ENCODE measurements at regions not wholly inside any gene's neighbourhood (a gene's known extent, or its start where the extent isn't known, plus 50 kb on each side); places are given as distances from the start of the nearest gene placed in this dataset.
"Not testable (repeated sequence)": the region's sequence is repeated elsewhere in the genome, so short reads cannot be mapped to it uniquely, and the experiment has no call there.

DNA sequence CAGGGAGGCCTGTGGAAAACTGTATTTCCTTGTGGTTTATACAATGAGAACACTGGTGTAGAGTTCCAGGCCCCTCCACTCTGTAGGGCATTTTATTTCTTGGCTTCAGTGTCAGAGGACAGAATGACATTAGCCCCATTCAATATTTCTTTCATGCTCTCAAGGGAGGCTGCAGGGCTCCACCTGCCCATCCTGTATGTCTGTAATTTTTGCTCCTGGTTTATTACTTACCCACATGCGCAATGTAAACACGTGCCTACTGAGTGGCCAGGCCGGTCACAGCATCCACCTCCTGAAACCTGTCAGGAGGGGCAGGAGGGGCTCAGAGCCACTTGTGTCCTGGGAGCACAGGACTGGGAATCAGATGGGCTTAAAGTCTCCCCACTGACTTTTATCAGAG is 82.4 kb downstream of the GADD45G start:
- no peak overlapping the region for H3K4me3 ChIP-seq (ENCODE audit: low read length)
- no peak for DNase-seq (ENCODE audit: low read depth, low spot score)

DNA sequence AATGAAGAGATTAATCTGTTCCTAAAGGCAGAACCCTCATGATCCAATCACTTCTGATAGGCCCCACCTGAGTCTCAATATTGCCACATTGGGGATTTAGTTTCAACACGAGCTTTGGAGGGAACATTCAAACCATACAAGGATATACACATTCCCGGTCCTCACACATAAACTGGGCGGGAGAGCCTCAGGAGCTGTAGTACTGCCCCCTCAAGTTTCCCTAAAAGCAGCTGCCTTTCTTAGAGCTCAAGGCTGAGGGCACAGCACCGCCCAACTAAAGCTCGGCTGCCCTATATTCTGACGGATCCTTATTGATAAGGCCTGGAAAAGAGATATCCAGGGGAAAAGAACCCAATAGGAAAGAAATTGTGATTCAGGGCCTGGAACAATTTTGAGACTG is 83.0 kb downstream of the GADD45G start:
- H3K4me3 ChIP-seq (ENCODE audit: low read length): no peak overlapping the region
- DNase-seq (ENCODE audit: low read depth, low spot score): no peak

DNA sequence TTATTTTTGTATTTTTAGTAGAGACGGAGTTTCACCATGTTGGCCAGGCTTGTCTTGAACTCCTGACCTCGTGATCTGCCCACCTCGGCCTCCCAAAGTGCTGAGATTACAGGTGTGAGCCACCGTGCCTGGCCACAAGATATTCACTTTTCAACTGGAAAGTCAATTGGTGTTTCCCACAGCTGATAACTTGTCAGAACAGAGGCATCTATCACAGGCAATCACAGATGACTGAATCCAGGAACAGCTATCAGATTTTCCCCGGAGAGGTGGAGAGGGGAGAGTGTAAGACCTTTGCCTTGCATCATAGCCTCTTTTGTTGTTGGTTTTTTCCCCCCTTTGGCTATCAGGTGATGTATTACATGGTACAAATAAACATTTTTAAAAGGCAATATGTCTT is 84.5 kb downstream of the GADD45G start:
- H3K4me3 ChIP-seq (ENCODE audit: low read length); DNase-seq (ENCODE audit: low read depth, low spot score): not testable (repeated sequence)

DNA sequence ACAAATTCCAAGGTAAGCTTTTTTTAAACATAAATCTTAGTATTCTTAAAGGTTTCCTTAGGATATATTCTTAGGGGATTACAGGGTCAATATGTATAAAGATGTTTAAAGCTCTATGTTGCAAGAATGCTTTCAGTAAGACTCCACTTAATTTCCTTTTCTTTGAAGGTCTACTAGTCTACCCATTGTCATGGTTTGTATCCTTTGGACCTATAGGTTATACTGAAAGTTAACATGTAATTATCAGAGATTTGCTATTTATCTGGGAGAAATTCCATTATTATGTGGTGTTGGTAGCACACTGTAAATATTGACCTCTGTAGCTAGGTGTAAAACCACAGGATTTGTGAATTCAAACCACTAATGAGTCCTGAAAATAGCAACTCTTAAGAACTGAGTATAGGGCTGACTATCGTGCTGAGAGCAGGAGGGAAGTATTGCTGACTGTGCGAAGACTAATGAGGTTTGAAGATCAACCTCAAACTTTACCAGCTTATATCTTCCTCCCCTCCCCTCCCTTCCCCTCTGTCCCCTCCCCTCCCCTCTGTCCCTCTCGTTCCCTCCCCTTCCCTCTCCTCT is 85.6 kb downstream of the GADD45G start:
- no peak for DNase-seq (ENCODE audit: low read depth, low spot score)
- H3K4me3 ChIP-seq (ENCODE audit: low read length): no peak overlapping the region

DNA sequence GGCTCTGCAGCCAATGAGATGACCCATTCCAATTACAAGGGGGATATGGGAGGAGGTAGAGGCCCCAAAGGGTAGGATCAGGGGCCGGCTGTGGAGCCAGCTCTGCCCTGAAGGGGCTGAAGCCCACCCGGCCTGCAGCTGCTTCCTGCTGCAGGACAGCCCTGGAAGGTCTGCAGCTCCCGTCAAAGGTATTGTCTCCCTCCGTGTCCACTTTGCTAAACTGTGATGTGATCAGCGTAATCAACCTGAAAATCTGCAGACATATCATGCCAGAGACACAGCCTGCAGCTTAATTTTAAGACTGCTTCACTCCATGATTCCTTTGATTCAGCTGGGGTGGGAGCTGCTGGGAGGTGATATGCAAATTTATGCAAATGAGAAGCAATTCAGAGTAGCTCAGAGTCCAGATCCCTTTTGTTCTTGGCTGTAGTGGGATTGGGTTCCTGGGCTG is 90.7 kb downstream of the GADD45G start:
- DNase-seq (ENCODE audit: low read depth, low spot score): no peak
- no peak overlapping the region for H3K4me3 ChIP-seq (ENCODE audit: low read length)

DNA sequence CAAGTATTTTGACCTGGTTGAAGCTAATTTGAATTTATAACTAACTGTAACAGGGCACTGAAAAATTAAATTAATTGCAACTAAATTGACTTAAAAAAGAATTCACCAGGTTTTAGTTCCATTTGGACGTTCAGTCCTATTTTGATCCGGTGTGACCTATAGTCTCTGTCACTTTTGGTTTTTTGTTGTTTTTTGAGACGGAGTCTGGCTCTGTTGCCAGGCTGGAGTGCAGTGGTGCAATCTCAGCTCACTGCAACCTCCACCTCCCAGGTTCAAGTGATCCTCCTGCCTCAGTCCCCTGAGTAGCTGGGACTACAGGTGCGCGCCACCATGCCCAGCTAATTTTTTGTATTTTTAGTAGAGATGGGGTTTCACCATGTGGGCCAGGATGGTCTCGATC is 91.2 kb downstream of the GADD45G start:
- DNase-seq (ENCODE audit: low read depth, low spot score); H3K4me3 ChIP-seq (ENCODE audit: low read length): not testable (repeated sequence)

DNA sequence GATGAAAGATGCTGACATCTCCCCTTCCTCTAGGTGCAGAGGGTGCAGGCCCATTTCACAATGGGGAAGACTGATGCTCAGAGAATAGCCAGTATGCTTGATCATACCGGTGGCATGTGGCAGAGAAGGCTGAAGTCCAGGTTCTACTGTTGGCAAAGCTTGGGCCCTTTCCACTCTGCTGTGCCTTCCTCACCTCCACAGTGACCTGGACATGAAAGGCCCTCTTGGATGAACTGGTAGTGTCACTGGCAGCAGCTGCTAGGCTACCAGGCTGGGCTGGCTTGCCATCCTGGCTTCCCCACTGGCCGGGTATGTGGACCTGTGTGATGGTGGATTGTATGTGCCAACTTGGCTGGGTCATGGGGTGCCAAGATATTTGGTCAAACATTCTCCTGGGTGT is 92.0 kb downstream of the GADD45G start:
- no peak overlapping the region for H3K4me3 ChIP-seq (ENCODE audit: low read length)
- DNase-seq (ENCODE audit: low read depth, low spot score): no peak

DNA sequence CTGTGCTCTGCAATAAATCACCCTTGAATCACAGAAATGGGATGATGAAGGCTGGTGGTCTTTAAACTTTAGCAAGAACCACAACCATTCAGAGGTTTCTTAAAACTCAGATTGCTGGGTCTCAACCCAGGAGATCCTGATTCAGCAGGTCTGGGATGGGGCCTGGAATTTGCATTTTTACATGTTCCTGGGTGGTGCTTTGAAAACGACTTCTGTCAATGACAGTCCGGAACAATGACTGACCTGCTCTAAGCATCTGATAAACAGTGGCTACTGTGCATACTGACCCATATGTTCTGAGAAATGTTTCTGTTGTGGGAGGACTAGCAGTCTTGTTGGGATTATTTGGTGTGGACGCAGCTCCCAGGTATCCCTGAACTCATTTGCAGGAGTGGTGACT is 92.7 kb downstream of the GADD45G start:
- no peak for DNase-seq (ENCODE audit: low read depth, low spot score)
- no peak overlapping the region for H3K4me3 ChIP-seq (ENCODE audit: low read length)

DNA sequence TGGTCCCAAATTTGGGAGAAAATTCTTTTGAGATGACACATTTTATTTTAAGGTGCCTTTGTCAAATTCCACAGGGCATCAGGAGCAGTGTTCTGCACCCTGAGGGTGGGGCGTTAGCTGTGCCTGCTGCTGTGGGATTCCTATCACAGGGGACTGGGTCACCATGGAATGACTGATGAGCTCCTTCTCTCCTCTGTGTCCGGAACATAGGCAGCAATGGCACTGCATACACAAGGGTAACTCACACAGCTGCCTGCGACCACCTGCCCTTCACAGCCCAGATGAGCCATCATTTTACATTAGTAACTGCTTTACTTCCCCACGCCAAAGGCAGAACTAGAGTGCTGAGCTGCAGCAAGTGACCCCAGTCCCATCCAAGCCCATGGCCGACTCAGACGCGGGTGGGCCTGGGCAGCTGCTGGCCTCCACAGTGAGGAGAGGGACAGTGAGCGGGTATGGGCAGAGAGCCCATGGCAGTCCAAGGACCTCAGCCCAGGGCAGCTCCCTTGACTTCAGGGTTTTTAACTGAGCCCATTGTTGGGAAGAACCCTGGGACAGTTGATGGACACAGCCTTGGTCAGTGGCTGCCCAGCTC is 93.7 kb downstream of the GADD45G start:
- DNase-seq (ENCODE audit: low read depth, low spot score): no peak
- no peak overlapping the region for H3K4me3 ChIP-seq (ENCODE audit: low read length)

DNA sequence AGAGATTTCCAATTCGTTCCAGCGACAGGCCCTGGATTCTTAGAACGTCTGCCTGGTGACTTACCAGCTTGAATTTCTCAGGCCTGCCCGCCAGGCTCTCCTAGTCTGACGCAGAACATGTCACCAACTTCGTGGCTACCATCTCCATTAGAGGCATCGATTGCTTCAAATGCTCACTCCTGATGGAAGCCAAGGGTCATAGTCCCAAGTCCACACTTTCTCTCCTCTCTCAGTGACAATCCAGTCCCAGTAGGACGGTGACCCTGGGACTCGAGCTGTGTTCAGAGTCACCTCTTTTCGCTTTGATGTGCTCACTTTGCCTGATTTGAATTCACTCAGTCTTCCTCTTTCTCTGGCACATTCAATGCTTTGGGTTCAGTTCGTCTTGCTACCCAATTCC is 94.8 kb downstream of the GADD45G start:
- DNase-seq (ENCODE audit: low read depth, low spot score): no peak
- H3K4me3 ChIP-seq (ENCODE audit: low read length): no peak overlapping the region

DNA sequence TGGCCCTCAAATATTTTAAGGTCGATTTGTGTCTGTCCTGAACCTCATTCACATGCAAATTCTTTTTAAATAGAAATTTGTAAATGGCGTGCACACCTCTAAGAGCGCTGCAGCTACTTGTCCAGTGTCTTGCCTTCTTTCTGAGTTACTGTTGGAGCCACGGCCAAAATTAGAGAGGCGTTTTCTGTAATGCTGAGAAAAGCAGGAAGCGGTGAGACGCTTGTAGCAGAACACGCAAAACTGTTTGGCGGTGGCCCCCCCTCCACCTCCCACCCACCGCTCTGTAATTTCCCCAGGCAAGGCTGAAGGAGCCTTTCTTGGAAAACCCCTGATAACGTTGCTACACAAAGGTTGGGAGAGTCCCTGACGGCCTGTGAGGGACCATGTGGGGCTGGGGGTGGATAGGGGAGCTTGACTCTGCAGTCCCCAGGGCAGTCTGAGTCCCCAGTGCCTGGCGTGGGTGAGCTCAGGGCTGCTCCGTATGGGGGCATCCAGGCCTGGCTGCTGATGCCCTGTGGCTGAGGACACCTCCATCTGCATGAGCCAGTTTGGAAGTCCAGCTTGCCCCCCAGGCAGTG is 96.5 kb downstream of the GADD45G start:
- no peak overlapping the region for H3K4me3 ChIP-seq (ENCODE audit: low read length)
- no peak for DNase-seq (ENCODE audit: low read depth, low spot score)

DNA sequence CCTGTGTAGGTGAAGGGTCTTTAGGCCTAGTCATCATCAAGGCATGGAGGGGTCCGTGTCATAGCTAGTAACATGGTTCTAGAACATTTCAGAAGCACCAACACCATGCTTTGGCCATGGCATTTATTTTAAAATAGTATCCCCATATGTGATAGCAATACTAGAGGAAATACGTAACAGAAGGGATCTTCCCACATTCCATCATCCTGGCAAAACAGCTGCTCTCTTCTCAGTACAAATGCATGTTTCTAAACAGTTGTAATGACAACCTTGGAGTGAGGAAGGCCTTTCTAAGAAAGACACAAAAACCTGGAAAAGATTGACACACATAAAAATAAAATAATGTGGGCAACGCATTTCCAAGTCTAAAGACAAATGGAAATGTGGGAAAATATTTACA is 97.6 kb downstream of the GADD45G start:
- DNase-seq (ENCODE audit: low read depth, low spot score): no peak
- no peak overlapping the region for H3K4me3 ChIP-seq (ENCODE audit: low read length)

DNA sequence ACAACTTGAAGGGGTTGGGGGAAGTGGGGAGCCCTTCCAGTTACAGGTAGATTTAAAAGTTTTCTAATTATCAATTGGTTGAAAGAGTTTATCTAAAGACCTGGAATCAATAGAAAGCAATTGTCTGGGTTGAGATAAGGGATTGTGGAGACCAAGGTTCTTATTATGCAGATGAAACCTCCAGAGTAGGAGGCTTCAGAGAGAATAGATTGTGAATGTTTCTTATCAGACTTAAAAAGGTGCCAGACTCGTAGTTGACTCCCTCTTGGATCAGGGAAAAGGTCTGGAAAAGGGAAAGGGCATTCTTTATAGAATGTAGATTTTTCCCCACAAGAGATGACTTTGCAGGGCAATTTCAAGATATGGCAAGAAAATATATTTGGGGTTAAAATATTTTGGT is 100.8 kb downstream of the GADD45G start:
- DNase-seq (ENCODE audit: low read depth, low spot score): no peak

DNA sequence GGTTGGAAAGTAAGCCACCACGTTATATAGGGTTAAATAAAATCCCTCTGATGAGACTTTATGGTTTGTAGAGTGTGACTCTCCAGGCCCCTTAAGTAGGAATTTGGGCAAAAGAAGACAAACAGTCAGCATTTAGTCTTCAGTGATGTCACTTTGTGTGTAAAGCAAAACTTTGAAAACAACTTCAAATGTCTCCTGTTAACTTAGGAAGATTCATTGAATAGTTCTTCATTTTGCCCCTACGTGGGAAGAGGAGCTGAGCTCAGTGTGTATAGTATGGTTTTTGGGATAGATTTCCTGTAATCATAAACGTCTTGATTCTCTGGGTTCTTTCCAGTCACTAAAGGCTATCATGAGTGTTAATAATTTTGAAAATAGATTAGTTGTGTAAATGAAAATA is 101.3 kb downstream of the GADD45G start:
- no peak for DNase-seq (ENCODE audit: low read depth, low spot score)
- H3K4me3 ChIP-seq (ENCODE audit: low read length): no peak overlapping the region

More for the DNA sequence above, 100.8 kb downstream of the GADD45G start:
- H3K4me3 ChIP-seq (ENCODE audit: low read length): no peak overlapping the region

DNA sequence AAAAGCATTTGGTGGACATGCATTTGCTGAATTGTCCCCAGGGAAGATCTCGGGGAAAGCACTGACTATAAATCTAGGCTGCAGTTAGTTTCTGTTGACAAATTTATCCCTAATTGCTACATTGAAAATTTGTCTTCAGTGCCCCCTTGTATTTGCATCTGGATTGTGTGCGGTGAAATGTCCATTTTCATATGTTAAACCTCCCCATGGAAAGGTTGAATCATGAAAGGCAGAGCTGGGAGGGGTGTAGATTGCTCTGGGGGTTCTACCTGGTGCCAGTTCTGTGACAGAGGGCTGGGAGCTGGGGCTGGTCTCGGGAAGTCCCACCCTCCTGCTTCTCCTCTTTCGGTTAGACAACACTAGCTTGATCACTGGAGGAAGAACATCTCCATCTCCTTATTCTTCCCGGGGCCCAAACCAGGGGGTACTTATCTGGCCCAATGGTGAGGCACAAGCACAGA is 101.9 kb downstream of the GADD45G start:
- DNase-seq (ENCODE audit: low read depth, low spot score): no peak
- H3K4me3 ChIP-seq (ENCODE audit: low read length): no peak overlapping the region

DNA sequence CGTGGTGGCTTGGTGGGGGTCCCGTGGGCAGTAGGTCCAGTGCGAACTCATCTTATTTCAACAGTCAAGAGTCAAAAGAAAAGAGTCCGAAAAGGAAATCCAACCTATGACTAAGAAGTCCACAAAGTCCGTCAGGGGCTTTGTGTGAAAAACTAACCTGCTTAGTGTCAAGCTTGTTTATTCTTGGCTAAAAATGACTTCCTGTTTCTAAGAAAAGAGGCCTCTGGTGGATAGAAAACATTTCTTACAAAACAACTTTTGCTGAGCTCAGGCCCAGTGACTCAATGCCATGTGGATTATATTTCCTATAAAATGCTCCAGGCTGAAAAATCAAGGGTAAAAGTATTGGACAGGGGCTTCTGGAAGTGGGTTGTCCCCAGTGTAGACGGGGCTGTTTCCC is 105.9 kb downstream of the GADD45G start:
- DNase-seq (ENCODE audit: low read depth, low spot score): no peak
- H3K4me3 ChIP-seq (ENCODE audit: low read length): no peak overlapping the region

DNA sequence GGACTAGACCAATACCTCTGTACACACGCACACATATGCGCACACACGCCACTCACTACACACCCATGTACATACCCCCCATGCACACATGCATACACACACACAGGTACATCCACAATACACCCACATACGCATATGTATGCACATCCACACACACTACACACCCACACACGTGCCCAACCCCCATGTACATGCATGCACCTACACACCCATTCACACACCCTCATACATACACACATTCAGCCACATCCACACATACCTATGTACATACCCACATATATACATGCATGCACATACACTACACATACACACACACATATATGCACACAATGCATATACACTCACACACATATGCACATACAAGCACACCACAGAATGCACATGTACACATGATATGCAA is 107.1 kb downstream of the GADD45G start:
- DNase-seq (ENCODE audit: low read depth, low spot score): no peak
- no peak overlapping the region for H3K4me3 ChIP-seq (ENCODE audit: low read length)

DNA sequence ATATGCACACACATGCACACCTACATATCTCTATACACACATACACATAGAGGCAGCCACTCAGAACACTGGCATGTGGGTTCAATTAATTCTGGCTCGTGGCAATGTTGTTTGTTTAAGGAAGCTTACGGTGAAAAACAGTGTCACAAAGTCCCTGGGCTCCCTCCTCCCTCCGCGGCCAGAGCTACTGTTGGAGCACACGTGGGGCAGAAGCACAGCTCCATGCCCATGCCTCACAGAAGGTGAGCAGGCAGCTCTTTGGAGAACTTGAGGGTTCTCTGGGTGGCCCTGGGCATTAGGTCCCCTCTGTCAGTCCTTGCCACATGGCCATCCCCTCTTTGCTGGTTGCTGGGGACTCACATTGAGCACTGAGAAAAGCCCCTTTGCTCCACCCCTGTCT is 107.5 kb downstream of the GADD45G start:
- no peak for DNase-seq (ENCODE audit: low read depth, low spot score)
- H3K4me3 ChIP-seq (ENCODE audit: low read length): no peak overlapping the region

DNA sequence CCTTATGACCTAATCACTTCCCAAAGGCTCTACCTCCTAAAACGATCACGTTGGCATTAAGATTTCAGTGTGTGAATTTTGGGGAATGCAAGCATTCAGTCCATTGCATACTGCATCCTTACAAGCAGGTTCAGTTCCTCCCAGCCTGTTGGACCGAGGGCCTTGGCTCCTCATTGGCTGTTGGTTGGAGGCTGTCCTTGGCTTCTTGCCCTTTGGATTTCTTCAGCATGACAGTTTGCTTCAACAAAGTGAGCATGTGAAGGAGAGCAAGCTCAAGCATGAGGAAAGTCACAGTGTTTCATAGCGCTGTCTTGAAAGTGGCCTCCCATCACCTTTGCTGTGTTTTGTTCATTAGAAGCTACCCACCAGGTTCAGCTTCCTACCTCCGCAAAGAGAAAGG is 109.5 kb downstream of the GADD45G start:
- DNase-seq (ENCODE audit: low read depth, low spot score): no peak
- H3K4me3 ChIP-seq (ENCODE audit: low read length): no peak overlapping the region

DNA sequence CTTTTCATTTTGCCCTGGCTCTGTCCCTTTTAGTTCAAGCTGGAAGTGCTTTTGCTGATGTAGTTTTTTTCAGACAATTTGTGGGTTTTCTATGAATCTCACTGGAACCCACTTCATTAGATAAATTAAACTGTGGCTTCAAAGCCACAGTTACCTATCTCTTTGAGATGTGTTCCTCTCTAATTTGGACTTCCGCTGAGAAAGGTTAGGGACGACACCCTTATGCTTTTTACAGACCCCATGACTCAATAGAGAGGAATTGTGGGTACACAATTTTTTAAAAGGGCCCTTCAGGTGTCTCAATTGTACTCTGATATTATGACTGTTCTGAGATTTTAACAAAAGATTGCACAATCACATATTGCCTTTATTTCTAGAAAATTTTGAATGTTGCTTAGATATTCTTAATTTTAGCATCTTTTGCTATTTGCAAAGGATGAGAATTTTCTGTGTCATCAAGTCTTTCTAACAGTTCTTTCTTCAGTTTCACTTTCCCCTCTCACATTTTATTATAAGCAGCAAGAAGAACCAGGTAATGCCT is 110.6 kb downstream of the GADD45G start:
- H3K4me3 ChIP-seq (ENCODE audit: low read length): no peak overlapping the region
- no peak for DNase-seq (ENCODE audit: low read depth, low spot score)

DNA sequence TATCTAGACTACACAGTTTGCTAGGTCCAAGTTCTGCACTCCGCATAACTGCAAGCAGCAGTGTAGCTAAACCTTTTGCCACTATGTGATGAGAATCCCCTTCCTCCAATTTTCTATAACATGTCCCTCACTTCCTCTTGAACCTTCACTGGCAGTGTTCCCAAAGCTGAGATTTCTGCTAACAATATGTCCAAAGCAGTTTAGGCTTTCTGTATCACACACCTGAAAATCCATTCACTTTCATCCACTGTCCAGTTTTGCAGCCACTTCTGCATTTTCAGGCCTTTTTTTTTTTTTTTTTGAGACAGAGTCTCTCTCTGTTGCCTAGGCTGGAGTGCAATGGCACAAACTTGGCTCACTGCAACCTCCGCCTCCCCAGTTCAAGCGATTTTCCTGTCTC is 111.1 kb downstream of the GADD45G start:
- no peak for DNase-seq (ENCODE audit: low read depth, low spot score)
- no peak overlapping the region for H3K4me3 ChIP-seq (ENCODE audit: low read length)

All from Jurkat, Clone E6-1 (cell line).